H9 (cell line): ENCODE measurements at regions not wholly inside any gene's neighbourhood (a gene's known extent, or its start where the extent isn't known, plus 50 kb on each side); places are given as distances from the start of the nearest gene placed in this dataset.

Experiments used
- DNase-seq: peaks from one replicate; pipeline ENCODE4 v3.0.0-alpha.2; 2017
- H2AFZ ChIP-seq: one replicate; pipeline ENCODE4 v1.6.1; 2013; ENCODE audit warnings: mild to moderate bottlenecking, low read length, control low read depth, moderate library complexity
- H2AK5ac ChIP-seq: 2 replicates; pipeline ENCODE4 v1.6.1; 2013; ENCODE audit warnings: low read length, control low read depth, mixed read lengths; ENCODE audit not compliant: insufficient read length
- H2BK120ac ChIP-seq: one replicate; pipeline ENCODE4 v1.6.1; 2013; ENCODE audit warnings: low read depth, mild to moderate bottlenecking, low read length, control low read depth, inconsistent platforms; ENCODE audit not compliant: poor library complexity, severe bottlenecking
- H2BK12ac ChIP-seq: 2 replicates; pipeline ENCODE4 v1.6.1; 2013; ENCODE audit warnings: low read length, control low read depth, mixed read lengths, low read depth; ENCODE audit not compliant: insufficient read length
- H2BK15ac ChIP-seq: 2 replicates; pipeline ENCODE4 v1.6.1; 2013; ENCODE audit warnings: low read depth, low read length, control low read depth
- H2BK20ac ChIP-seq: one replicate; pipeline ENCODE4 v1.6.1; 2013; ENCODE audit warnings: low read depth, mild to moderate bottlenecking, low read length, control low read depth, inconsistent platforms; ENCODE audit not compliant: poor library complexity, severe bottlenecking
- H2BK5ac ChIP-seq: 2 replicates; pipeline ENCODE4 v1.6.1; 2013; ENCODE audit warnings: low read length, control low read depth, mixed read lengths; ENCODE audit not compliant: insufficient read length
- H3K14ac ChIP-seq: 2 replicates; pipeline ENCODE4 v1.6.1; 2013; ENCODE audit warnings: low read length, control low read depth; ENCODE audit not compliant: insufficient read depth
- H3K18ac ChIP-seq: 2 replicates; pipeline ENCODE4 v1.6.1; 2013; ENCODE audit warnings: low read depth, mild to moderate bottlenecking, mixed read lengths, low read length, control low read depth; ENCODE audit not compliant: insufficient read length
- H3K23ac ChIP-seq: 2 replicates; pipeline ENCODE4 v1.6.1; 2013; ENCODE audit warnings: low read length, control low read depth, mixed read lengths, low read depth; ENCODE audit not compliant: insufficient read length
- H3K23me2 ChIP-seq: 2 replicates; pipeline ENCODE4 v1.6.1; 2013; ENCODE audit warnings: low read depth, mild to moderate bottlenecking, mixed read lengths, low read length, control low read depth; ENCODE audit not compliant: insufficient read length, poor library complexity, severe bottlenecking
- H3K27ac ChIP-seq: 2 replicates; pipeline ENCODE4 v1.5.1; 2013; ENCODE audit warnings: low read length, control low read depth, mixed read lengths, low read depth; ENCODE audit not compliant: insufficient read length
- H3K27me3 ChIP-seq: 2 replicates; pipeline ENCODE4 v1.6.1; 2013; ENCODE audit warnings: low read length, control low read depth, inconsistent platforms; ENCODE audit not compliant: insufficient read depth
- H3K4ac ChIP-seq: 2 replicates; pipeline ENCODE4 v1.6.1; 2013; ENCODE audit warnings: low read depth, mild to moderate bottlenecking, control low read depth, inconsistent platforms, low read length, moderate library complexity
- H3K4me1 ChIP-seq: 2 replicates; pipeline ENCODE4 v1.6.1; 2013; ENCODE audit warnings: low read length, control low read depth, inconsistent platforms; ENCODE audit not compliant: insufficient read depth
- H3K4me2 ChIP-seq: 2 replicates; pipeline ENCODE4 v1.6.1; 2013; ENCODE audit warnings: low read length, control low read depth, mixed read lengths; ENCODE audit not compliant: insufficient read length, insufficient read depth
- H3K56ac ChIP-seq: 2 replicates; pipeline ENCODE4 v1.6.1; 2013; ENCODE audit warnings: low read depth, mild to moderate bottlenecking, mixed read lengths, low read length, control low read depth; ENCODE audit not compliant: insufficient read length
- H3K79me1 ChIP-seq: 2 replicates; pipeline ENCODE4 v1.6.1; 2013; ENCODE audit warnings: low read depth, mild to moderate bottlenecking, moderate library complexity, low read length, control low read depth, inconsistent platforms; ENCODE audit not compliant: insufficient read depth, poor library complexity, severe bottlenecking
- H3K79me2 ChIP-seq: 2 replicates; pipeline ENCODE4 v1.6.1; 2013; ENCODE audit warnings: low read length, control low read depth, inconsistent platforms; ENCODE audit not compliant: insufficient read depth
- H3K9ac ChIP-seq: 2 replicates; pipeline ENCODE4 v1.6.1; 2013; ENCODE audit warnings: low read length, control low read depth, mixed read lengths; ENCODE audit not compliant: insufficient read length; ENCODE audit errors: extremely low read depth
- H3K9me3 ChIP-seq: one replicate; pipeline ENCODE4 v1.6.1; 2013; ENCODE audit warnings: low read depth, low read length, inconsistent platforms; ENCODE audit not compliant: control insufficient read depth
- H3T11ph ChIP-seq: one replicate; pipeline ENCODE4 v1.6.1; 2013; ENCODE audit warnings: mild to moderate bottlenecking, low read length, control low read depth, inconsistent platforms
- H4K20me1 ChIP-seq: one replicate; pipeline ENCODE4 v1.6.1; 2013; ENCODE audit not compliant: control insufficient read depth, insufficient read length, insufficient read depth
- H4K5ac ChIP-seq: 2 replicates; pipeline ENCODE4 v1.6.1; 2013; ENCODE audit warnings: low read depth, mild to moderate bottlenecking, mixed read lengths, low read length, control low read depth; ENCODE audit not compliant: insufficient read length
- H4K8ac ChIP-seq: replicated peaks from 2 replicates; pipeline ENCODE4 v1.6.1; 2013; ENCODE audit warnings: low read length, control low read depth, mixed read lengths, low read depth; ENCODE audit not compliant: insufficient read length
- H4K91ac ChIP-seq: 2 replicates; pipeline ENCODE4 v1.6.1; 2013; ENCODE audit warnings: low read depth, mild to moderate bottlenecking, moderate library complexity, mixed read lengths, low read length, control low read depth; ENCODE audit not compliant: insufficient read length
- H3K27ac Mint-ChIP-seq, 3 experiments: 2 replicates in 2 of 3; 3 replicates in 1 of 3; pipeline ENCODE4 v1.8.0; 2020 to 2021; ENCODE audit warnings: mixed read lengths in 3 of 3, mild to moderate bottlenecking in 1 of 3, moderate library complexity in 1 of 3
- H3K27me3 Mint-ChIP-seq: 2 replicates; pipeline ENCODE4 v1.8.0; 2021; ENCODE audit warnings: low read depth, mild to moderate bottlenecking, moderate library complexity, mixed read lengths
- H3K36me3 Mint-ChIP-seq, 3 experiments: 2 replicates in 2 of 3; 3 replicates in 1 of 3; pipeline ENCODE4 v1.8.0; 2020 to 2021; ENCODE audit warnings: low read depth in 3 of 3, mixed read lengths in 3 of 3; ENCODE audit not compliant: insufficient read depth in 1 of 3
- H3K4me1 Mint-ChIP-seq, 2 experiments: 2 replicates each; pipeline ENCODE4 v1.8.0; 2020; ENCODE audit warnings: mixed read lengths in 2 of 2
- H3K4me3 Mint-ChIP-seq, 2 experiments: 2 replicates in 1 of 2; 3 replicates in 1 of 2; pipeline ENCODE4 v1.8.0; 2020 to 2021; ENCODE audit warnings: mild to moderate bottlenecking in 2 of 2, mixed read lengths in 2 of 2, moderate library complexity in 1 of 2
- H3K9me3 Mint-ChIP-seq, 2 experiments: 2 replicates in 1 of 2; 3 replicates in 1 of 2; pipeline ENCODE4 v1.8.0; 2020; ENCODE audit warnings: mild to moderate bottlenecking in 2 of 2, mixed read lengths in 2 of 2, moderate library complexity in 1 of 2
- WGBS: extraction: QIAGEN DNeasy Blood & Tissue Kit; methylation state at CpG from one replicate; pipeline ENCODE4 v1.1.7; 2013; ENCODE audit warnings: missing lambda C conversion rate, low lambda C conversion rate, mixed read lengths; ENCODE audit not compliant: insufficient read length; ENCODE audit errors: extremely low coverage; 5-methylcytosine and 5-hydroxymethylcytosine counted together
- TF ChIP-seq, protein P1 (sequence below): fragments of 200-600 bp; sonication (generic); conservative IDR thresholded peaks from 3 replicates; pipeline ENCODE4 v1.8.0; 2021; ENCODE audit warnings: antibody characterized with exemption, mild to moderate bottlenecking

- Histone ChIP-seq H3K9ac (no peak overlapping the region), H3K56ac (no peak overlapping the region), H4K8ac (no peak overlapping the region), H3K27ac (no peak overlapping the region), H2BK15ac (no peak overlapping the region), H2BK5ac (no peak overlapping the region), H3K23ac (no peak overlapping the region), H3K4me1 (no peaks in the 10 kb centered on the region), H3T11ph (no peak overlapping the region), H3K79me1 (no peaks in the 10 kb centered on the region), H3K14ac (no peak overlapping the region), H3K23me2 (no peaks in the 10 kb centered on the region), H3K27me3 (no peaks in the 10 kb centered on the region), H3K9me3 (no peaks in the 10 kb centered on the region), H3K18ac (no peak overlapping the region), H3K4ac (no peak overlapping the region), H2BK12ac (no peak overlapping the region), H4K5ac (no peak overlapping the region), H4K91ac (no peak overlapping the region), H3K4me2 (no peak overlapping the region), H3K79me2 (no peaks in the 10 kb centered on the region), H2BK20ac (no peak overlapping the region), H2AFZ (no peak overlapping the region), H2BK120ac (no peak overlapping the region), H2AK5ac (no peak overlapping the region), H4K20me1 (no peaks in the 10 kb centered on the region)
- no peaks in the 10 kb centered on the region; a peak in 1 of 5 replicates for H3K9me3 Mint-ChIP-seq
- H3K27ac Mint-ChIP-seq: no peak overlapping the region
- no peaks in the 10 kb centered on the region for H3K4me1 Mint-ChIP-seq
- H3K4me3 Mint-ChIP-seq: no peak overlapping the region
- DNase-seq: no peak
- TF ChIP-seq, protein P1, sequence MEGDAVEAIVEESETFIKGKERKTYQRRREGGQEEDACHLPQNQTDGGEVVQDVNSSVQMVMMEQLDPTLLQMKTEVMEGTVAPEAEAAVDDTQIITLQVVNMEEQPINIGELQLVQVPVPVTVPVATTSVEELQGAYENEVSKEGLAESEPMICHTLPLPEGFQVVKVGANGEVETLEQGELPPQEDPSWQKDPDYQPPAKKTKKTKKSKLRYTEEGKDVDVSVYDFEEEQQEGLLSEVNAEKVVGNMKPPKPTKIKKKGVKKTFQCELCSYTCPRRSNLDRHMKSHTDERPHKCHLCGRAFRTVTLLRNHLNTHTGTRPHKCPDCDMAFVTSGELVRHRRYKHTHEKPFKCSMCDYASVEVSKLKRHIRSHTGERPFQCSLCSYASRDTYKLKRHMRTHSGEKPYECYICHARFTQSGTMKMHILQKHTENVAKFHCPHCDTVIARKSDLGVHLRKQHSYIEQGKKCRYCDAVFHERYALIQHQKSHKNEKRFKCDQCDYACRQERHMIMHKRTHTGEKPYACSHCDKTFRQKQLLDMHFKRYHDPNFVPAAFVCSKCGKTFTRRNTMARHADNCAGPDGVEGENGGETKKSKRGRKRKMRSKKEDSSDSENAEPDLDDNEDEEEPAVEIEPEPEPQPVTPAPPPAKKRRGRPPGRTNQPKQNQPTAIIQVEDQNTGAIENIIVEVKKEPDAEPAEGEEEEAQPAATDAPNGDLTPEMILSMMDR: no peak
- no peaks in the 10 kb centered on the region; a peak in 1 of 7 replicates for H3K36me3 Mint-ChIP-seq
- no peaks in the 10 kb centered on the region for H3K27me3 Mint-ChIP-seq
- WGBS: no CpG with 5 or more reads among the region's 1 CpG
Measured at GRCh38 chr4:137768196-137768595, 235.9 kb upstream of the PCDH18 start.
